ENCODE measurements at regions not wholly inside any gene's neighbourhood (a gene's known extent, or its start where the extent isn't known, plus 50 kb on each side); places are given as distances from the start of the nearest gene placed in this dataset.

GRCh38 chr11:19661827-19662226, 50.8 kb upstream of the NAV2 start:
- DNase-seq (ENCODE audit: low spot score) = no peak

GRCh38 chr11:19660076-19660475, 52.6 kb upstream of the NAV2 start:
- DNase-seq (ENCODE audit: low spot score) = no peak

- no peak for DNase-seq (ENCODE audit: low spot score)
Observed at GRCh38 chr11:19659529-19659928, 53.1 kb upstream of the NAV2 start.

GRCh38 chr11:19658344-19658743, 54.3 kb upstream of the NAV2 start:
- DNase-seq (ENCODE audit: low spot score) = no peak

GRCh38 chr11:19656140-19656541, 56.5 kb upstream of the NAV2 start:
- no peak for DNase-seq (ENCODE audit: low spot score)

GRCh38 chr11:19652623-19653375, 59.8 kb upstream of the NAV2 start:
- no peak for DNase-seq (ENCODE audit: low spot score)

- DNase-seq (ENCODE audit: low spot score) = no peak
Observed at GRCh38 chr11:19651653-19652052, 61.0 kb upstream of the NAV2 start.

GRCh38 chr11:19651028-19651427, 61.6 kb upstream of the NAV2 start:
- no peak for DNase-seq (ENCODE audit: low spot score)

- no peak for DNase-seq (ENCODE audit: low spot score)
Observed at GRCh38 chr11:19650467-19650866, 62.2 kb upstream of the NAV2 start.

GRCh38 chr11:19649751-19650150, 62.9 kb upstream of the NAV2 start:
- no peak for DNase-seq (ENCODE audit: low spot score)

GRCh38 chr11:19648321-19648720, 64.3 kb upstream of the NAV2 start:
- no peak for DNase-seq (ENCODE audit: low spot score)

- no peak for DNase-seq (ENCODE audit: low spot score)
Observed at GRCh38 chr11:19647816-19648215, 64.8 kb upstream of the NAV2 start.

- DNase-seq (ENCODE audit: low spot score) = no peak
Observed at GRCh38 chr11:19646921-19647320, 65.7 kb upstream of the NAV2 start.

GRCh38 chr11:19646308-19646707, 66.3 kb upstream of the NAV2 start:
- no peak for DNase-seq (ENCODE audit: low spot score)

GRCh38 chr11:19644316-19644715, 68.3 kb upstream of the NAV2 start:
- no peak for DNase-seq (ENCODE audit: low spot score)

- DNase-seq (ENCODE audit: low spot score) = no peak
Observed at GRCh38 chr11:19642185-19643158, 70.2 kb upstream of the NAV2 start.

- no peak for DNase-seq (ENCODE audit: low spot score)
Observed at GRCh38 chr11:19639603-19640105, 73.0 kb upstream of the NAV2 start.

- DNase-seq (ENCODE audit: low spot score) = no peak
Observed at GRCh38 chr11:19635332-19635731, 77.3 kb upstream of the NAV2 start.

- no peak for DNase-seq (ENCODE audit: low spot score)
Observed at GRCh38 chr11:19633276-19633675, 79.4 kb upstream of the NAV2 start.

GRCh38 chr11:19632499-19632834, 80.2 kb upstream of the NAV2 start:
- no peak for DNase-seq (ENCODE audit: low spot score)

- DNase-seq (ENCODE audit: low spot score) = no peak
Observed at GRCh38 chr11:19631712-19632498, 80.7 kb upstream of the NAV2 start.

- no peak for DNase-seq (ENCODE audit: low spot score)
Observed at GRCh38 chr11:19628018-19628417, 84.6 kb upstream of the NAV2 start.
